Neuronal stem cell (in vitro differentiated cells): ENCODE measurements at regions not wholly inside any gene's neighbourhood (a gene's known extent, or its start where the extent isn't known, plus 50 kb on each side); places are given as distances from the start of the nearest gene placed in this dataset.
A peak's percentile ranks its signal among the peaks of the same experiment; 100 is the strongest.

Experiments
- DNase-seq: peaks from one replicate; pipeline ENCODE4 v3.0.0-alpha.2; 2013; ENCODE audit warnings: low spot score
- H2AFZ ChIP-seq: one replicate; pipeline ENCODE4 v1.6.1; 2013; ENCODE audit warnings: mild to moderate bottlenecking, low read length, inconsistent platforms
- H2AK5ac ChIP-seq: 2 replicates; pipeline ENCODE4 v1.6.1; 2013; ENCODE audit warnings: low read depth, mild to moderate bottlenecking, inconsistent platforms, low read length, moderate library complexity, mixed read lengths
- H2BK120ac ChIP-seq: 2 replicates; pipeline ENCODE4 v1.6.1; 2013; ENCODE audit warnings: low read depth, mild to moderate bottlenecking, inconsistent platforms, low read length, moderate library complexity, mixed read lengths
- H2BK12ac ChIP-seq: one replicate; pipeline ENCODE4 v1.6.1; 2013; ENCODE audit warnings: low read length, inconsistent platforms
- H2BK15ac ChIP-seq: 2 replicates; pipeline ENCODE4 v1.6.1; 2013; ENCODE audit warnings: mild to moderate bottlenecking, low read length, inconsistent platforms, mixed read lengths
- H2BK5ac ChIP-seq: one replicate; pipeline ENCODE4 v1.6.1; 2013; ENCODE audit warnings: inconsistent platforms, mild to moderate bottlenecking, low read length, moderate library complexity
- H3K14ac ChIP-seq: one replicate; pipeline ENCODE4 v1.6.1; 2013; ENCODE audit warnings: low read length, inconsistent platforms
- H3K18ac ChIP-seq: 2 replicates; pipeline ENCODE4 v1.6.1; 2013; ENCODE audit warnings: low read length, inconsistent platforms
- H3K23ac ChIP-seq: 2 replicates; pipeline ENCODE4 v1.6.1; 2013; ENCODE audit warnings: low read depth, mild to moderate bottlenecking, mixed read lengths, low read length, inconsistent platforms; ENCODE audit not compliant: poor library complexity
- H3K27ac ChIP-seq: replicated peaks from 3 replicates; pipeline ENCODE4 v1.5.1; 2013; ENCODE audit warnings: low read length, inconsistent platforms
- H3K27me3 ChIP-seq, 3 experiments: 2 replicates each; pipeline ENCODE4 v1.6.1; 2013; ENCODE audit warnings: low read length in 3 of 3, mild to moderate bottlenecking in 2 of 3, inconsistent platforms in 1 of 3, low read depth in 1 of 3, mixed read lengths in 1 of 3, moderate library complexity in 1 of 3; ENCODE audit not compliant: control insufficient read depth in 3 of 3, insufficient read depth in 3 of 3
- H3K36me3 ChIP-seq, 2 donors: replicated peaks in 1 of 2; 2 replicates each; pipeline ENCODE4 v1.6.1; 2013; ENCODE audit warnings: low read length in 2 of 2; ENCODE audit not compliant: control insufficient read depth in 2 of 2, insufficient read depth in 2 of 2
- H3K4ac ChIP-seq: 2 replicates; pipeline ENCODE4 v1.6.1; 2013; ENCODE audit warnings: inconsistent platforms, mild to moderate bottlenecking, low read length, moderate library complexity
- H3K4me1 ChIP-seq, 2 donors: 1 replicate in 1 of 2; 2 replicates in 1 of 2; pipeline ENCODE4 v1.6.1; 2013; ENCODE audit warnings: low read length in 2 of 2, low read depth in 1 of 2; ENCODE audit not compliant: control insufficient read depth in 2 of 2, insufficient read depth in 1 of 2
- H3K4me2 ChIP-seq: one replicate; pipeline ENCODE4 v1.6.1; 2013; ENCODE audit warnings: mild to moderate bottlenecking, low read length, inconsistent platforms; ENCODE audit not compliant: insufficient read depth, poor library complexity, severe bottlenecking
- H3K4me3 ChIP-seq, 2 donors: 2 replicates each; pipeline ENCODE4 v1.5.1; 2013; ENCODE audit warnings: low read length in 2 of 2, mild to moderate bottlenecking in 2 of 2, inconsistent platforms in 1 of 2, moderate library complexity in 1 of 2
- H3K79me1 ChIP-seq: one replicate; pipeline ENCODE4 v1.6.1; 2013; ENCODE audit warnings: low read depth, mild to moderate bottlenecking, inconsistent platforms, low read length, moderate library complexity
- H3K9ac ChIP-seq: one replicate; pipeline ENCODE4 v1.6.1; 2013; ENCODE audit warnings: mild to moderate bottlenecking, low read depth, low read length, inconsistent platforms; ENCODE audit not compliant: poor library complexity
- H3K9me3 ChIP-seq, 2 donors: replicated peaks in 1 of 2; 2 replicates each; pipeline versions ENCODE3 to v1.6.1; 2013; ENCODE audit warnings: low read length in 2 of 2, mild to moderate bottlenecking in 2 of 2, inconsistent platforms in 1 of 2, low read depth in 1 of 2, mixed read lengths in 1 of 2, moderate library complexity in 1 of 2; ENCODE audit not compliant: control insufficient read depth in 2 of 2, insufficient read depth in 1 of 2
- H4K8ac ChIP-seq: one replicate; pipeline ENCODE4 v1.6.1; 2013; ENCODE audit warnings: low read depth, mild to moderate bottlenecking, inconsistent platforms, low read length, moderate library complexity
- H4K91ac ChIP-seq: one replicate; pipeline ENCODE4 v1.6.1; 2013; ENCODE audit warnings: low read length, low read depth, mild to moderate bottlenecking, inconsistent platforms; ENCODE audit not compliant: poor library complexity
- WGBS, 2 donors: extraction: QIAGEN DNeasy Blood & Tissue Kit; methylation state at CpG; one replicate each; pipeline ENCODE4 v1.1.7; 2013; ENCODE audit warnings: missing lambda C conversion rate in 2 of 2, mixed read lengths in 1 of 2; ENCODE audit not compliant: insufficient read length in 2 of 2, insufficient replicate concordance in 1 of 2; ENCODE audit errors: extremely low coverage in 2 of 2; 5-methylcytosine and 5-hydroxymethylcytosine counted together

DNA sequence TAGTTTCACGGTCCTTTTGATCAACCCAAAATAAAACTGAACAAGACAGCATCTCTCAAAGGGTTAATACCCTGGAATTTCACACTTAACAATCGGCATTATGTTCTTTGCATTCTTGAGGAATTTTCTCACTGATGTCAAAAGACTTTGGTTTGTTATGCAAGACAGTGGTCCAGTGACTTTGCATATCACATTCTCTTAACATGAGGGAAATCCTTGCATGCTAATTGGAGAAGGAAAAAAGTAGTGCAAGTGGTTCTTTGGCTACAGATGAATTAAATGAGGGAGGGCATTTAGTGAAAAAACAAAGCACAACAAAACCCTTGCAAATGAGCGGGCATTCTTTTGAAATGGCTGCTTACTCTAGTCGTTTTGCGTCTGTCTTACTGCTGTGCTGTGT, 105.1 kb upstream of the LIMCH1 start:
- H2AK5ac ChIP-seq: no peak overlapping the region
- WGBS, 2 donors: no CpG with 5 or more reads among the region's 5 CpGs
- H3K36me3 ChIP-seq: no peaks in the 10 kb centered on the region
- H3K27me3 ChIP-seq: no peaks in the 10 kb centered on the region
- no peak overlapping the region for H2BK12ac ChIP-seq
- H3K18ac ChIP-seq: no peak overlapping the region
- H4K8ac ChIP-seq: no peak overlapping the region
- no peak overlapping the region for H2BK15ac ChIP-seq
- peaks cover 28 to 49% of the 10 kb centered on the region in 2 donors for H3K4me1 ChIP-seq
- H2BK120ac ChIP-seq: no peak overlapping the region
- H3K9me3 ChIP-seq: peaks cover 2 to 11% of the 10 kb centered on the region in 2 donors
- no peak overlapping the region for H3K23ac ChIP-seq
- no peak overlapping the region for H3K4me3 ChIP-seq
- no peak overlapping the region for H3K4ac ChIP-seq
- H3K27ac ChIP-seq: peak overlapping the region; percentile 75
- peak; percentile 75 for DNase-seq
- H2AFZ ChIP-seq: peak overlapping the region; percentile 56
- no peak overlapping the region for H3K14ac ChIP-seq
- no peak overlapping the region for H3K9ac ChIP-seq
- no peaks in the 10 kb centered on the region for H3K79me1 ChIP-seq
- no peak overlapping the region for H4K91ac ChIP-seq
- no peak overlapping the region for H2BK5ac ChIP-seq
- no peak overlapping the region for H3K4me2 ChIP-seq

GRCh38 chr4:41433361-41433760, 104.6 kb upstream of the LIMCH1 start:
- Histone ChIP-seq H3K27me3 (no peaks in the 10 kb centered on the region), H2BK15ac (no peak overlapping the region), H3K27ac (peak overlapping the region; percentile 75), H3K9ac (no peak overlapping the region), H3K36me3 (no peaks in the 10 kb centered on the region), H3K18ac (peak overlapping the region; percentile 88), H3K23ac (no peak overlapping the region), H2BK12ac (peak overlapping the region; percentile 48), H3K4me2 (no peak overlapping the region), H2AFZ (peak overlapping the region; percentile 56), H3K9me3 (peaks cover 2 to 11% of the 10 kb centered on the region in 2 donors), H4K8ac (no peak overlapping the region), H3K79me1 (no peaks in the 10 kb centered on the region), H2BK120ac (peak overlapping the region; percentile 1), H4K91ac (no peak overlapping the region), H2BK5ac (peak overlapping the region; percentile 83), H3K4me1 (peaks cover 26 to 48% of the 10 kb centered on the region in 2 donors), H3K4me3 (no peak overlapping the region), H3K4ac (no peak overlapping the region), H3K14ac (no peak overlapping the region), H2AK5ac (no peak overlapping the region)
- no peak for DNase-seq
- WGBS, 2 donors: no CpG with 5 or more reads among the region's 3 CpGs

GRCh38 chr4:41435510-41435909, 102.4 kb upstream of the LIMCH1 start:
- no peak overlapping the region for H3K9ac ChIP-seq
- no peak overlapping the region for H2BK12ac ChIP-seq
- no peak overlapping the region for H3K4me3 ChIP-seq
- H2BK120ac ChIP-seq: no peak overlapping the region
- H4K8ac ChIP-seq: no peak overlapping the region
- no peak overlapping the region for H2BK15ac ChIP-seq
- H3K9me3 ChIP-seq: peaks cover 2 to 5% of the 10 kb centered on the region in 2 donors
- no peaks in the 10 kb centered on the region for H3K79me1 ChIP-seq
- no peak overlapping the region for H2AK5ac ChIP-seq
- no peak for DNase-seq
- WGBS, 2 donors: no CpG with 5 or more reads among the region's 1 CpG
- no peak overlapping the region for H2AFZ ChIP-seq
- H3K14ac ChIP-seq: no peak overlapping the region
- no peak overlapping the region for H3K4me2 ChIP-seq
- no peak overlapping the region for H3K4ac ChIP-seq
- H2BK5ac ChIP-seq: no peak overlapping the region
- no peak overlapping the region for H3K27ac ChIP-seq
- no peak overlapping the region for H3K18ac ChIP-seq
- no peaks in the 10 kb centered on the region for H3K36me3 ChIP-seq
- H3K23ac ChIP-seq: no peak overlapping the region
- H3K4me1 ChIP-seq: peaks cover 24 to 48% of the 10 kb centered on the region in 2 donors
- no peak overlapping the region for H4K91ac ChIP-seq
- H3K27me3 ChIP-seq: no peaks in the 10 kb centered on the region

DNA sequence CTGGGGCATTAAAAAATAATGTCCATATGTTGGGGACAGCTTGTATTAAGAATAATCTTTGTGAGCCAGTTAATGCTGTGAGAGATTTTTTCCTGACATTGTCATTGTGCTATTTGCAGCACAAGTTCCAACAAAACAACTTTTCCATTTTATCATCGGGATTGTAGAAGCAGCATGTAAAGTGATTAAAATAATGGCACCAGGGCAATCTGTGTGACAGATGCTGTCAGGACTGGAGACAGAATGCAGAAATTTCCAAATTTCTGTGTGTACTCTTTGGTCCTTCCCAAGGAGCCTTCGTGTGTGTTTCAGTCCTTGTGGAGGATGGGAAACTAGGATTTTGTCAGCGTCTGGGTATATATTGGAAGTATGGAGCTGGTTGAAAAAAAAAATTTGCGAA, 101.5 kb upstream of the LIMCH1 start:
- Histone ChIP-seq H2BK5ac (no peak overlapping the region), H3K14ac (no peak overlapping the region), H3K4me2 (no peak overlapping the region), H2AFZ (peak overlapping the region; percentile 20), H4K91ac (no peak overlapping the region), H3K27me3 (no peaks in the 10 kb centered on the region), H2BK15ac (no peak overlapping the region), H3K9me3 (peaks cover 2 to 5% of the 10 kb centered on the region in 2 donors), H3K9ac (no peak overlapping the region), H3K36me3 (no peaks in the 10 kb centered on the region), H3K4me1 (peaks cover 22 to 42% of the 10 kb centered on the region in 2 donors), H3K4me3 (no peak overlapping the region), H3K4ac (no peak overlapping the region), H3K27ac (no peak overlapping the region), H2AK5ac (no peak overlapping the region), H2BK12ac (no peak overlapping the region), H4K8ac (no peak overlapping the region), H2BK120ac (no peak overlapping the region), H3K23ac (no peak overlapping the region), H3K79me1 (no peaks in the 10 kb centered on the region), H3K18ac (no peak overlapping the region)
- WGBS, 2 donors: 100% methylated on average over 2 of the region's 4 CpGs; no CpG with 5 or more reads in 1 of the 2 donors
- DNase-seq: no peak
